ENCODE measurements at regions not wholly inside any gene's neighbourhood (a gene's known extent, or its start where the extent isn't known, plus 50 kb on each side); places are given as distances from the start of the nearest gene placed in this dataset.

DNA sequence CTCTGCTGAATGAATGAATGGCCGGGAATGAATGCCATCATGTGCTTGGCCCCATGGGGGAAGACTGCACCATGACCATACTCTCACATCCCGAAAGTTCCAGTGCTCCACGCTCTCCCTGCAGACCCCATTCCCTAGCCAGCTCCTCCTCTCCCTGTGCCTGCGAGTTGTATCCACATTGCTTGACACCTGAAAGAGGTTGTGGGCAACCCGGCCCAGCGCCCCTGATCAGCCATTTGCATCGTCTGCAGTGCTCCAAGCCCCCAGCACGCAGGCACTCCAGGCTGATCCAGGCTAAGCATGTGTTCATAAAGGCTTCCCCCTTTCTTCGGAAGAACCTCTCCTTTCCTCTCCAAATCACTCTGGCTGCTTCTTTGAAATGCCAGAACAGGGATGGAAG is 354.4 kb upstream of the MKI67 start:
- H3K9me3 ChIP-seq, result no peaks in the 10 kb centered on the region
- no peaks in the 10 kb centered on the region for H3K36me3 ChIP-seq
- no peak overlapping the region for H3K4me3 ChIP-seq
- ATAC-seq, result no peak
- no peak for TF ChIP-seq CTCF (IDR thresholded peaks at IDR 0.05)
- H3K4me1 ChIP-seq, result no peaks in the 10 kb centered on the region
- no peak overlapping the region for H3K27ac ChIP-seq
- H3K27me3 ChIP-seq, result no peaks in the 10 kb centered on the region
- intact Hi-C loops (cut with DNase I), result no loop called here
- no peak for DNase-seq

DNA sequence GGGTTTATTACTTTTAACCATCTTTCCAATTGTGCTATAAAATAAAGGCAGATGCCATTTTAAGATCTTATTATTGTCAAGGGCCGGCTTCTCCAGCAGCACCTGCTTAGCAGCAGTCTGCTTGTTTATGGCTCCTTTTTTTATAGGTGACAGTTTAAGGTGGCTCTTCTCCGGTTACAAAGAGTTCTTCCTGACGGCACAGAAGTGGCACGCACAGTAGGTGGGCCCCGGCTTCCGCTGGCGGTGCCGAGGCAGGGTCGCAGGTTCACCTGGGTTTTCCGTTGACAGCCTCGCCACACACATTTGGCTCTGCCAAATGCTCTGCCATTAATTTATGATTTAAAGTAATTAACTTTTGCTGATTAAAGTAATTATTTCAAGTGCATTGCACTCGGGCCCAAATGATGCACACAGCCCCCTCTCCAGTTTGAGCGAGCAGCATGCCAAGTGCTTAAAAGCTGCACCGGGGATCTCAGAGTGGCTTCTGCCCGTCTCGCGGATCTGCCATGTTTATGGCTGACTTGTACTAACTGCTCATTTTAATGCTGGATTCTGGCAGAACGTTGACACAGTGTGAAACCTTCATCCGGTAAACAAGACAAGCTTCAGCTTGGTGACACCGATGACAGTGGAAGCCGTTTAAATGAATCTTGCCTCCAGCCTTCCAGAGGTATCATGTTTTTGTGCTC is 355.1 kb upstream of the MKI67 start:
- H3K36me3 ChIP-seq, result no peaks in the 10 kb centered on the region
- H3K4me1 ChIP-seq, result no peaks in the 10 kb centered on the region
- no peak for TF ChIP-seq CTCF (IDR thresholded peaks at IDR 0.05)
- no peak for ATAC-seq
- no peaks in the 10 kb centered on the region for H3K9me3 ChIP-seq
- no peak overlapping the region for H3K4me3 ChIP-seq
- H3K27me3 ChIP-seq, result no peaks in the 10 kb centered on the region
- DNase-seq, result no peak
- H3K27ac ChIP-seq, result no peak overlapping the region
- intact Hi-C loops (cut with DNase I), result no loop called here

DNA sequence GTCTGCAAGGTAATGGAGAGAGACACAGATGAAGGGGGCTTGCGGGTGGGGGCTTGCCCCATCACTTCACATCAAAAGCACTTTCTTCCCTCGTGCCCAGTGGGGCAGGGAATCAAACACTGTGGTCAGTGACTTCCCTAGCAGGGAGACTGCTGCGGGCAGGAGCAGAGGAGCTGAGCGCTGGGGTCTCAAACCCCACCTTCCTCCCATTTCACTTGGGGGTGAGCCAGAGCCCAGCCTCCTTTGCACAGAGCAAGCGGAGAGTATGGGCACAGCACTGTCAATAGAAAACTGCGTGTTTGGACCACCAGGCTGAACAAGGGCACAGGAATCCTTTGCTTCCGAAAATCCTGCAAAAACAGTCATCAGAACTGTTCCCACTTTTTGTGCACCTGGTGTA is 355.8 kb upstream of the MKI67 start:
- Histone ChIP-seq H3K9me3 (no peaks in the 10 kb centered on the region), H3K4me1 (no peaks in the 10 kb centered on the region), H3K27ac (no peak overlapping the region), H3K27me3 (no peaks in the 10 kb centered on the region), H3K36me3 (no peaks in the 10 kb centered on the region), H3K4me3 (no peak overlapping the region)
- ATAC-seq (no peak), DNase-seq (no peak)
- no peak for TF ChIP-seq CTCF (IDR thresholded peaks at IDR 0.05)
- intact Hi-C loops (cut with DNase I), result no loop called here

GRCh38 chr10:128483216-128483615 is 357.0 kb upstream of the MKI67 start:
- Histone ChIP-seq H3K27me3 (no peaks in the 10 kb centered on the region), H3K36me3 (no peaks in the 10 kb centered on the region), H3K4me3 (no peak overlapping the region), H3K9me3 (no peaks in the 10 kb centered on the region), H3K4me1 (no peaks in the 10 kb centered on the region), H3K27ac (no peak overlapping the region)
- TF ChIP-seq CTCF (IDR thresholded peaks at IDR 0.05), result no peak
- intact Hi-C loops (cut with DNase I), result no loop called here
- DNase-seq (peak; percentile 41), ATAC-seq (no peak)

- H3K27me3 ChIP-seq, result no peaks in the 10 kb centered on the region
- H3K4me1 ChIP-seq, result no peaks in the 10 kb centered on the region
- no peak for ATAC-seq
- H3K27ac ChIP-seq, result no peak overlapping the region
- DNase-seq, result no peak
- TF ChIP-seq CTCF (IDR thresholded peaks at IDR 0.05), result no peak
- H3K4me3 ChIP-seq, result no peak overlapping the region
- intact Hi-C loops (cut with DNase I), result no loop called here
- H3K36me3 ChIP-seq, result no peaks in the 10 kb centered on the region
- no peaks in the 10 kb centered on the region for H3K9me3 ChIP-seq
Measured at GRCh38 chr10:128484041-128484440, 357.8 kb upstream of the MKI67 start.
